GM12874 (cell line): ENCODE measurements at regions not wholly inside any gene's neighbourhood (a gene's known extent, or its start where the extent isn't known, plus 50 kb on each side); places are given as distances from the start of the nearest gene placed in this dataset.

Source experiments
- CTCF ChIP-seq: IDR thresholded peaks from 2 replicates; pipeline ENCODE4 v1.5.1; 2011; ENCODE audit warnings: low read depth, mild to moderate bottlenecking, control low read depth, low read length, moderate library complexity; ENCODE audit not compliant: insufficient read depth

- TF ChIP-seq CTCF = no peak
Observed at GRCh38 chr21:43297989-43298388, 128.9 kb downstream of the SIK1 start.

- no peak for TF ChIP-seq CTCF
Observed at GRCh38 chr21:43297391-43297981, 128.7 kb downstream of the CRYAA start.

- no peak for TF ChIP-seq CTCF
Observed at GRCh38 chr21:43295066-43295958, 126.5 kb downstream of the CRYAA start.

GRCh38 chr21:43294194-43294902 is 125.5 kb downstream of the CRYAA start:
- no peak for TF ChIP-seq CTCF

- TF ChIP-seq CTCF = no peak
Observed at GRCh38 chr21:43292866-43293142, 124.0 kb downstream of the CRYAA start.

- no peak for TF ChIP-seq CTCF
Observed at GRCh38 chr21:43292041-43292865, 123.4 kb downstream of the CRYAA start.
